Endodermal cell (in vitro differentiated cells): ENCODE measurements at regions not wholly inside any gene's neighbourhood (a gene's known extent, or its start where the extent isn't known, plus 50 kb on each side); places are given as distances from the start of the nearest gene placed in this dataset.

Source experiments
- DNase-seq: peaks from one replicate; pipeline ENCODE4 v3.0.0-alpha.2; 2017
- H3K27ac ChIP-seq: 2 replicates; pipeline ENCODE4 v1.5.1; 2013; ENCODE audit warnings: mild to moderate bottlenecking, low read depth, low read length, moderate library complexity
- H3K27me3 ChIP-seq: 2 replicates; pipeline ENCODE4 v1.6.1; 2013; ENCODE audit warnings: mild to moderate bottlenecking, low read length, moderate library complexity; ENCODE audit not compliant: insufficient read depth, control insufficient read depth, poor library complexity, severe bottlenecking
- H3K36me3 ChIP-seq: 2 replicates; pipeline ENCODE4 v1.7.0; 2013; ENCODE audit warnings: mild to moderate bottlenecking, low read length, moderate library complexity; ENCODE audit not compliant: control insufficient read depth, insufficient read depth
- H3K4me1 ChIP-seq: one replicate; pipeline ENCODE4 v1.7.0; 2013; ENCODE audit warnings: low read length; ENCODE audit not compliant: control insufficient read depth, insufficient read depth
- H3K4me3 ChIP-seq: 2 replicates; pipeline ENCODE4 v1.5.1; 2013; ENCODE audit warnings: mild to moderate bottlenecking, low read length, moderate library complexity
- H3K9ac ChIP-seq: 2 replicates; pipeline ENCODE4 v1.6.1; 2013; ENCODE audit warnings: mild to moderate bottlenecking, low read length, moderate library complexity; ENCODE audit not compliant: poor library complexity, severe bottlenecking; ENCODE audit errors: extremely low read depth
- H3K9me3 ChIP-seq: 2 replicates; pipeline ENCODE4 v1.6.1; 2013; ENCODE audit warnings: mild to moderate bottlenecking, low read length, moderate library complexity; ENCODE audit not compliant: control insufficient read depth
- H3K27ac Mint-ChIP-seq: 2 replicates; pipeline ENCODE4 v1.8.0; 2020; ENCODE audit warnings: mixed read lengths
- H3K27me3 Mint-ChIP-seq: 2 replicates; pipeline ENCODE4 v1.8.0; 2021; ENCODE audit warnings: mild to moderate bottlenecking, mixed read lengths; ENCODE audit not compliant: insufficient read depth
- H3K36me3 Mint-ChIP-seq: 2 replicates; pipeline ENCODE4 v1.8.0; 2020; ENCODE audit warnings: low read depth, mixed read lengths
- H3K4me1 Mint-ChIP-seq: 2 replicates; pipeline ENCODE4 v1.8.0; 2020; ENCODE audit warnings: mixed read lengths
- H3K4me3 Mint-ChIP-seq: 2 replicates; pipeline ENCODE4 v1.8.0; 2020; ENCODE audit warnings: mild to moderate bottlenecking, moderate library complexity, mixed read lengths
- H3K9me3 Mint-ChIP-seq: 2 replicates; pipeline ENCODE4 v1.8.0; 2020; ENCODE audit warnings: mild to moderate bottlenecking, mixed read lengths
- WGBS, 2 experiments: methylation state at CpG; one replicate each; pipeline versions ENCODE4 v1.1.5 to v1.1.7; 2013; ENCODE audit warnings: missing lambda C conversion rate in 2 of 2, mixed read lengths in 1 of 2; ENCODE audit not compliant: insufficient coverage in 1 of 2, insufficient read length in 1 of 2; 5-methylcytosine and 5-hydroxymethylcytosine counted together
- TF ChIP-seq, protein P1 (sequence below): fragments of 200-600 bp; sonication (generic); conservative IDR thresholded peaks from 2 replicates; pipeline ENCODE4 v1.5.0; 2021; ENCODE audit warnings: antibody characterized with exemption, mild to moderate bottlenecking

DNA sequence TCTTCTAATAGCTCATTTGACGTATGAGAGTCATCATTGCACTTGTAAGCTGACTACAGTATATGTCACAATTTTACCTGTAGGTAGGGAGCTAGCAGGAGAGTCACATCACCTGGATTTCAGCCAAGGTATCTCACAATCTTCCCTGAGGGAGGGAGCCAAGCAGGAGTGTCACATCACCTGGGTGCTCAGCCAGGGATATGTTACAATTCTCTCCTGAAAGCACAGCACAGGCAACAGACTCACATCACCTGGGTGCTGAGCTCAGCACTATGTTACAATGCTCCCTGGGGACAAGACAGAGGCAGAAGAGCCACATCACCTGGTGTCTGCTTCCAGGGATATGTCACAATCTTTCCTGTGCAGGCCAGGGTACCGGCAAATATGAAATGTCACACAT, 51.5 kb upstream of the ZNF730 start:
- no peak for DNase-seq
- 72 to 83% methylated on average over 2 of the region's 2 CpGs for WGBS, 2 experiments
- no peaks in the 10 kb centered on the region for H3K36me3 ChIP-seq
- Mint-ChIP-seq H3K36me3 (no peaks in the 10 kb centered on the region), H3K4me1 (no peaks in the 10 kb centered on the region), H3K4me3 (no peak overlapping the region), H3K27me3 (no peaks in the 10 kb centered on the region), H3K9me3 (peaks cover 86% of the 10 kb centered on the region), H3K27ac (no peak overlapping the region)
- no peak overlapping the region for H3K27ac ChIP-seq
- peaks cover 39% of the 10 kb centered on the region for H3K9me3 ChIP-seq
- H3K4me1 ChIP-seq: no peaks in the 10 kb centered on the region
- H3K9ac ChIP-seq: no peak overlapping the region
- no peak overlapping the region for H3K4me3 ChIP-seq
- H3K27me3 ChIP-seq: no peaks in the 10 kb centered on the region
- TF ChIP-seq, protein P1, sequence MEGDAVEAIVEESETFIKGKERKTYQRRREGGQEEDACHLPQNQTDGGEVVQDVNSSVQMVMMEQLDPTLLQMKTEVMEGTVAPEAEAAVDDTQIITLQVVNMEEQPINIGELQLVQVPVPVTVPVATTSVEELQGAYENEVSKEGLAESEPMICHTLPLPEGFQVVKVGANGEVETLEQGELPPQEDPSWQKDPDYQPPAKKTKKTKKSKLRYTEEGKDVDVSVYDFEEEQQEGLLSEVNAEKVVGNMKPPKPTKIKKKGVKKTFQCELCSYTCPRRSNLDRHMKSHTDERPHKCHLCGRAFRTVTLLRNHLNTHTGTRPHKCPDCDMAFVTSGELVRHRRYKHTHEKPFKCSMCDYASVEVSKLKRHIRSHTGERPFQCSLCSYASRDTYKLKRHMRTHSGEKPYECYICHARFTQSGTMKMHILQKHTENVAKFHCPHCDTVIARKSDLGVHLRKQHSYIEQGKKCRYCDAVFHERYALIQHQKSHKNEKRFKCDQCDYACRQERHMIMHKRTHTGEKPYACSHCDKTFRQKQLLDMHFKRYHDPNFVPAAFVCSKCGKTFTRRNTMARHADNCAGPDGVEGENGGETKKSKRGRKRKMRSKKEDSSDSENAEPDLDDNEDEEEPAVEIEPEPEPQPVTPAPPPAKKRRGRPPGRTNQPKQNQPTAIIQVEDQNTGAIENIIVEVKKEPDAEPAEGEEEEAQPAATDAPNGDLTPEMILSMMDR: no peak

DNA sequence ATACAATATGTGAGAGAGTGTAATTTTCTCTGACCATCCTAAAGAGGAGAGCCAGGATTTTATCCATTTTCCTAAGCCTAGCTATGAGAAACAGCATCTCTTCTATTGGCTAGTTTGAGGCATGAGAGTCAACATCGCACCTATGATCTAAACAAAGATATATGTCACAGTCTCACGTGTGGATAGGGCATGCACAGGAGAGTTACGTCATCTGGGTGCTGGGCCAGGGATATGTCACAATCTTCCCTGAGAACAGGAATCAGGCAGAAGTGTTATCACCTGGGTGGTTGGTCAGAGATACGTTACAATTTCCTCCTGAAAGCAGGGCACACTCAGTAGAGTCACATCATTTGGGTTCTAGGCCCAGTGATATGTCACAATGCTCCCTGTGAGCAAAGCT, 53.9 kb upstream of the ZNF730 start:
- H3K4me3 ChIP-seq: no peak overlapping the region
- 66 to 82% methylated on average over 4 of the region's 4 CpGs for WGBS, 2 experiments
- H3K4me1 ChIP-seq: no peaks in the 10 kb centered on the region

DNA sequence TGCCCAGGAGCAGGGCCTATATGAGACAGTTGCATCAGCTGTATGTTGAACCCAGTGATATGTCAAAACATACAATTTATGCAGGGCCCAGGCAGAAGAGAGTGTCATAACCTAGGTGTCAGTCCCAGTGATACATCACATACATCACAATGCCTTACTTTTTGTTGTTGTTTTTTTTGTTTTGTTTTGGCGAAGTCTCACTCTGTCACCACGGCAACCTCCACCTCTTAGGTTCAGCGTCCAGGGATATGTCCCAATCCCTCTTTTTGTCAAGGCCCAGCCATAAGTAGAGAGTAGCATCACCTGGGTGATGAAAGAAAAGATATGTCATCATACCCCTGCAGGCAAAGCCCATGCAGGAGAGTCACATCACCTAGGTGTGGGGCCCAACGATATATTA, 56.8 kb upstream of the ZNF730 start:
- H3K4me3 Mint-ChIP-seq: no peak overlapping the region
- 79% methylated on average over 4 of the region's 4 CpGs; no CpG with 5 or more reads in 1 of the 2 experiments for WGBS, 2 experiments

More for the DNA sequence above, 53.9 kb upstream of the ZNF730 start:
- Histone ChIP-seq H3K27me3 (no peaks in the 10 kb centered on the region), H3K9ac (no peak overlapping the region), H3K27ac (no peak overlapping the region), H3K36me3 (no peaks in the 10 kb centered on the region), H3K9me3 (peaks cover 37% of the 10 kb centered on the region)
- Mint-ChIP-seq H3K36me3 (no peaks in the 10 kb centered on the region), H3K4me1 (no peaks in the 10 kb centered on the region), H3K27me3 (peaks cover 2% of the 10 kb centered on the region), H3K27ac (no peak overlapping the region), H3K9me3 (peaks cover 86% of the 10 kb centered on the region), H3K4me3 (no peak overlapping the region)
- no peak for DNase-seq
- TF ChIP-seq, protein P1: no peak

More for the DNA sequence above, 56.8 kb upstream of the ZNF730 start:
- peaks cover 86% of the 10 kb centered on the region for H3K9me3 Mint-ChIP-seq
- H3K4me1 Mint-ChIP-seq: no peaks in the 10 kb centered on the region
- Histone ChIP-seq H3K27ac (no peak overlapping the region), H3K9ac (no peak overlapping the region), H3K9me3 (peaks cover 30% of the 10 kb centered on the region), H3K4me3 (no peak overlapping the region), H3K27me3 (no peaks in the 10 kb centered on the region), H3K36me3 (no peaks in the 10 kb centered on the region), H3K4me1 (no peaks in the 10 kb centered on the region)
- H3K27ac Mint-ChIP-seq: no peak overlapping the region
- H3K27me3 Mint-ChIP-seq: peaks cover 2% of the 10 kb centered on the region
- TF ChIP-seq, protein P1: no peak
- no peak for DNase-seq
- H3K36me3 Mint-ChIP-seq: no peaks in the 10 kb centered on the region
